Neural crest cell (in vitro differentiated cells): ENCODE measurements at regions not wholly inside any gene's neighbourhood (a gene's known extent, or its start where the extent isn't known, plus 50 kb on each side); places are given as distances from the start of the nearest gene placed in this dataset.

Source experiments
- DNase-seq: peaks from one replicate; pipeline ENCODE4 v3.0.0; 2021; ENCODE audit warnings: low read depth, mixed read lengths, low spot score
- H3K27ac Mint-ChIP-seq: one replicate; pipeline ENCODE4 v1.8.0; 2021; ENCODE audit warnings: mild to moderate bottlenecking, mixed read lengths; ENCODE audit not compliant: unreplicated experiment
- H3K27me3 Mint-ChIP-seq: 2 replicates; pipeline ENCODE4 v1.8.0; 2021; ENCODE audit warnings: low read depth, mild to moderate bottlenecking, mixed read lengths
- H3K36me3 Mint-ChIP-seq: 2 replicates; pipeline ENCODE4 v1.8.0; 2021; ENCODE audit warnings: low read depth, mild to moderate bottlenecking, mixed read lengths
- H3K4me1 Mint-ChIP-seq: 2 replicates; pipeline ENCODE4 v1.8.0; 2021; ENCODE audit warnings: mixed read lengths
- H3K4me3 Mint-ChIP-seq: one replicate; pipeline ENCODE4 v1.8.0; 2021; ENCODE audit warnings: mild to moderate bottlenecking, mixed read lengths
- H3K9me3 Mint-ChIP-seq: 2 replicates; pipeline ENCODE4 v1.8.0; 2021; ENCODE audit warnings: mixed read lengths
- CTCF ChIP-seq: fragments of 200-600 bp; sonication (generic); conservative IDR thresholded peaks from 2 replicates; pipeline ENCODE4 v1.5.0; 2021; ENCODE audit warnings: antibody characterized with exemption, mild to moderate bottlenecking

GRCh38 chr5:56461584-56461983, 228.5 kb upstream of the ANKRD55 start:
- Mint-ChIP-seq H3K4me3 (no peak overlapping the region), H3K36me3 (no peaks in the 10 kb centered on the region), H3K27ac (no peak overlapping the region), H3K4me1 (peaks cover 31% of the 10 kb centered on the region), H3K27me3 (no peaks in the 10 kb centered on the region), H3K9me3 (no peaks in the 10 kb centered on the region)
- no peak for DNase-seq
- no peak for TF ChIP-seq CTCF

GRCh38 chr5:56460681-56461191, 227.6 kb upstream of the ANKRD55 start:
- DNase-seq: no peak
- Mint-ChIP-seq H3K9me3 (no peaks in the 10 kb centered on the region), H3K4me3 (no peak overlapping the region), H3K36me3 (no peaks in the 10 kb centered on the region), H3K27ac (no peak overlapping the region), H3K27me3 (no peaks in the 10 kb centered on the region), H3K4me1 (peaks cover 28% of the 10 kb centered on the region)
- TF ChIP-seq CTCF: no peak

- Mint-ChIP-seq H3K4me3 (no peak overlapping the region), H3K9me3 (no peaks in the 10 kb centered on the region), H3K27me3 (no peaks in the 10 kb centered on the region), H3K27ac (no peak overlapping the region), H3K36me3 (no peaks in the 10 kb centered on the region), H3K4me1 (peaks cover 23% of the 10 kb centered on the region)
- DNase-seq: no peak
- TF ChIP-seq CTCF: no peak
Observed at GRCh38 chr5:56460195-56460546, 227.0 kb upstream of the ANKRD55 start.

- Mint-ChIP-seq H3K27ac (no peak overlapping the region), H3K36me3 (no peaks in the 10 kb centered on the region), H3K27me3 (no peaks in the 10 kb centered on the region), H3K9me3 (no peaks in the 10 kb centered on the region), H3K4me1 (peaks cover 18% of the 10 kb centered on the region), H3K4me3 (no peak overlapping the region)
- DNase-seq: no peak
- TF ChIP-seq CTCF: no peak
Observed at GRCh38 chr5:56459394-56460194, 226.5 kb upstream of the ANKRD55 start.

- Mint-ChIP-seq H3K36me3 (no peaks in the 10 kb centered on the region), H3K4me3 (no peak overlapping the region), H3K4me1 (peaks cover 17% of the 10 kb centered on the region), H3K27ac (no peak overlapping the region), H3K27me3 (no peaks in the 10 kb centered on the region), H3K9me3 (peaks cover 3% of the 10 kb centered on the region)
- no peak for DNase-seq
- TF ChIP-seq CTCF: no peak
Observed at GRCh38 chr5:56457887-56458812, 225.0 kb upstream of the ANKRD55 start.
